ENCODE measurements at regions not wholly inside any gene's neighbourhood (a gene's known extent, or its start where the extent isn't known, plus 50 kb on each side); places are given as distances from the start of the nearest gene placed in this dataset.

DNA sequence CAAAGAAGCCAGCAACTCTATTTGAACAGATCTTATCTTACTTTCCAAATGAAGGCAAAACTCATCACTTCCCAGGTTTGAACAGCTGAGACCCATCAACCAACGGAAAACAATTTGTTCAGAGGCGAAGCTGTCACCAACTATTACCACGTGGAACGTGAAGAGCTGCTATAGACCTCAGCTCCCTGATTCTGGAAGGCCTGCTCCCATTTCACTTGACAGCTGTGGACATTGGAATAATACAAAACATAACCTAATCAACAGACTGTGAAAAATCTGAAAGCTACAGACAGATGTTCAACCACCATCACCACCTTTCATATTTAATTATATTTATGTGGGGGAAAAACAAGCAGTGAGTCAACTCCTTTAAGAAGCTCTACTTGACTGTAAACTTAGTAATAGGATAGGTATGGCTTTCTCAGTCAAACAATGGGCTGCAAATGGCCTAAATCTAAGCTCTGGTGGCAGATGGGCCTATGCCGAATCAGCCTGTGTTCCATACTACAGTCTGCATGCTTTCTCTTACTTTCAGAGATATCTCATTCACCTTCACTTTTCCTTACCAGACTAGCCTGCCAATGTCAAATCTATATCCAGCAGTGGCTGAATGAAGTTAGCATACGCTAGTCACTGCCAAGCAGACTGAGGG, 896.4 kb downstream of the TDRD15 start:
- TF ChIP-seq, protein P1, sequence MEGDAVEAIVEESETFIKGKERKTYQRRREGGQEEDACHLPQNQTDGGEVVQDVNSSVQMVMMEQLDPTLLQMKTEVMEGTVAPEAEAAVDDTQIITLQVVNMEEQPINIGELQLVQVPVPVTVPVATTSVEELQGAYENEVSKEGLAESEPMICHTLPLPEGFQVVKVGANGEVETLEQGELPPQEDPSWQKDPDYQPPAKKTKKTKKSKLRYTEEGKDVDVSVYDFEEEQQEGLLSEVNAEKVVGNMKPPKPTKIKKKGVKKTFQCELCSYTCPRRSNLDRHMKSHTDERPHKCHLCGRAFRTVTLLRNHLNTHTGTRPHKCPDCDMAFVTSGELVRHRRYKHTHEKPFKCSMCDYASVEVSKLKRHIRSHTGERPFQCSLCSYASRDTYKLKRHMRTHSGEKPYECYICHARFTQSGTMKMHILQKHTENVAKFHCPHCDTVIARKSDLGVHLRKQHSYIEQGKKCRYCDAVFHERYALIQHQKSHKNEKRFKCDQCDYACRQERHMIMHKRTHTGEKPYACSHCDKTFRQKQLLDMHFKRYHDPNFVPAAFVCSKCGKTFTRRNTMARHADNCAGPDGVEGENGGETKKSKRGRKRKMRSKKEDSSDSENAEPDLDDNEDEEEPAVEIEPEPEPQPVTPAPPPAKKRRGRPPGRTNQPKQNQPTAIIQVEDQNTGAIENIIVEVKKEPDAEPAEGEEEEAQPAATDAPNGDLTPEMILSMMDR (IDR thresholded peaks at IDR 0.05) = no peak
- no peak for TF ChIP-seq POLR2A (IDR thresholded peaks at IDR 0.05)

All from heart left ventricle (tissue), 13 donors.